Endodermal cell (in vitro differentiated cells): ENCODE measurements at regions not wholly inside any gene's neighbourhood (a gene's known extent, or its start where the extent isn't known, plus 50 kb on each side); places are given as distances from the start of the nearest gene placed in this dataset.

Source experiments
- DNase-seq: peaks from one replicate; pipeline ENCODE4 v3.0.0-alpha.2; 2017
- H3K27ac ChIP-seq: 2 replicates; pipeline ENCODE4 v1.5.1; 2013; ENCODE audit warnings: mild to moderate bottlenecking, low read depth, low read length, moderate library complexity
- H3K27me3 ChIP-seq: 2 replicates; pipeline ENCODE4 v1.6.1; 2013; ENCODE audit warnings: mild to moderate bottlenecking, low read length, moderate library complexity; ENCODE audit not compliant: insufficient read depth, control insufficient read depth, poor library complexity, severe bottlenecking
- H3K36me3 ChIP-seq: 2 replicates; pipeline ENCODE4 v1.7.0; 2013; ENCODE audit warnings: mild to moderate bottlenecking, low read length, moderate library complexity; ENCODE audit not compliant: control insufficient read depth, insufficient read depth
- H3K4me1 ChIP-seq: one replicate; pipeline ENCODE4 v1.7.0; 2013; ENCODE audit warnings: low read length; ENCODE audit not compliant: control insufficient read depth, insufficient read depth
- H3K4me3 ChIP-seq: 2 replicates; pipeline ENCODE4 v1.5.1; 2013; ENCODE audit warnings: mild to moderate bottlenecking, low read length, moderate library complexity
- H3K9ac ChIP-seq: 2 replicates; pipeline ENCODE4 v1.6.1; 2013; ENCODE audit warnings: mild to moderate bottlenecking, low read length, moderate library complexity; ENCODE audit not compliant: poor library complexity, severe bottlenecking; ENCODE audit errors: extremely low read depth
- H3K9me3 ChIP-seq: 2 replicates; pipeline ENCODE4 v1.6.1; 2013; ENCODE audit warnings: mild to moderate bottlenecking, low read length, moderate library complexity; ENCODE audit not compliant: control insufficient read depth
- H3K27ac Mint-ChIP-seq: 2 replicates; pipeline ENCODE4 v1.8.0; 2020; ENCODE audit warnings: mixed read lengths
- H3K27me3 Mint-ChIP-seq: 2 replicates; pipeline ENCODE4 v1.8.0; 2021; ENCODE audit warnings: mild to moderate bottlenecking, mixed read lengths; ENCODE audit not compliant: insufficient read depth
- H3K36me3 Mint-ChIP-seq: 2 replicates; pipeline ENCODE4 v1.8.0; 2020; ENCODE audit warnings: low read depth, mixed read lengths
- H3K4me1 Mint-ChIP-seq: 2 replicates; pipeline ENCODE4 v1.8.0; 2020; ENCODE audit warnings: mixed read lengths
- H3K4me3 Mint-ChIP-seq: 2 replicates; pipeline ENCODE4 v1.8.0; 2020; ENCODE audit warnings: mild to moderate bottlenecking, moderate library complexity, mixed read lengths
- H3K9me3 Mint-ChIP-seq: 2 replicates; pipeline ENCODE4 v1.8.0; 2020; ENCODE audit warnings: mild to moderate bottlenecking, mixed read lengths
- WGBS, 2 experiments: methylation state at CpG; one replicate each; pipeline versions ENCODE4 v1.1.5 to v1.1.7; 2013; ENCODE audit warnings: missing lambda C conversion rate in 2 of 2, mixed read lengths in 1 of 2; ENCODE audit not compliant: insufficient coverage in 1 of 2, insufficient read length in 1 of 2; 5-methylcytosine and 5-hydroxymethylcytosine counted together
- TF ChIP-seq, protein P1 (sequence below): fragments of 200-600 bp; sonication (generic); conservative IDR thresholded peaks from 2 replicates; pipeline ENCODE4 v1.5.0; 2021; ENCODE audit warnings: antibody characterized with exemption, mild to moderate bottlenecking

GRCh38 chr3:124519591-124520194 lies 210.6 kb upstream of the UMPS start:
- Mint-ChIP-seq H3K36me3 (no peaks in the 10 kb centered on the region), H3K27ac (no peak overlapping the region), H3K4me3 (no peak overlapping the region), H3K27me3 (peaks cover 21% of the 10 kb centered on the region), H3K4me1 (peaks cover 15% of the 10 kb centered on the region), H3K9me3 (no peaks in the 10 kb centered on the region)
- Histone ChIP-seq H3K9me3 (no peaks in the 10 kb centered on the region), H3K4me3 (no peak overlapping the region), H3K27ac (no peak overlapping the region), H3K9ac (no peak overlapping the region), H3K27me3 (no peaks in the 10 kb centered on the region), H3K4me1 (no peaks in the 10 kb centered on the region), H3K36me3 (no peaks in the 10 kb centered on the region)
- 92 to 95% methylated on average over 3 to 7 of the region's 7 CpGs for WGBS, 2 experiments
- TF ChIP-seq, protein P1, sequence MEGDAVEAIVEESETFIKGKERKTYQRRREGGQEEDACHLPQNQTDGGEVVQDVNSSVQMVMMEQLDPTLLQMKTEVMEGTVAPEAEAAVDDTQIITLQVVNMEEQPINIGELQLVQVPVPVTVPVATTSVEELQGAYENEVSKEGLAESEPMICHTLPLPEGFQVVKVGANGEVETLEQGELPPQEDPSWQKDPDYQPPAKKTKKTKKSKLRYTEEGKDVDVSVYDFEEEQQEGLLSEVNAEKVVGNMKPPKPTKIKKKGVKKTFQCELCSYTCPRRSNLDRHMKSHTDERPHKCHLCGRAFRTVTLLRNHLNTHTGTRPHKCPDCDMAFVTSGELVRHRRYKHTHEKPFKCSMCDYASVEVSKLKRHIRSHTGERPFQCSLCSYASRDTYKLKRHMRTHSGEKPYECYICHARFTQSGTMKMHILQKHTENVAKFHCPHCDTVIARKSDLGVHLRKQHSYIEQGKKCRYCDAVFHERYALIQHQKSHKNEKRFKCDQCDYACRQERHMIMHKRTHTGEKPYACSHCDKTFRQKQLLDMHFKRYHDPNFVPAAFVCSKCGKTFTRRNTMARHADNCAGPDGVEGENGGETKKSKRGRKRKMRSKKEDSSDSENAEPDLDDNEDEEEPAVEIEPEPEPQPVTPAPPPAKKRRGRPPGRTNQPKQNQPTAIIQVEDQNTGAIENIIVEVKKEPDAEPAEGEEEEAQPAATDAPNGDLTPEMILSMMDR, result no peak
- DNase-seq, result no peak

GRCh38 chr3:124520970-124521369 lies 209.3 kb upstream of the UMPS start:
- H3K27ac ChIP-seq, result no peak overlapping the region
- H3K27me3 ChIP-seq, result no peaks in the 10 kb centered on the region
- H3K4me1 ChIP-seq, result no peaks in the 10 kb centered on the region
- H3K9me3 Mint-ChIP-seq, result peaks cover 4% of the 10 kb centered on the region
- H3K4me3 Mint-ChIP-seq, result no peak overlapping the region
- H3K9me3 ChIP-seq, result no peaks in the 10 kb centered on the region
- H3K4me1 Mint-ChIP-seq, result peaks cover 15% of the 10 kb centered on the region
- no peak overlapping the region for H3K27ac Mint-ChIP-seq
- no peak overlapping the region for H3K9ac ChIP-seq
- H3K36me3 Mint-ChIP-seq, result no peaks in the 10 kb centered on the region
- TF ChIP-seq, protein P1, result no peak
- DNase-seq, result no peak
- H3K36me3 ChIP-seq, result no peaks in the 10 kb centered on the region
- no peak overlapping the region for H3K4me3 ChIP-seq
- 39 to 69% methylated on average over 2 to 5 of the region's 5 CpGs for WGBS, 2 experiments
- peaks cover 26% of the 10 kb centered on the region for H3K27me3 Mint-ChIP-seq

DNA sequence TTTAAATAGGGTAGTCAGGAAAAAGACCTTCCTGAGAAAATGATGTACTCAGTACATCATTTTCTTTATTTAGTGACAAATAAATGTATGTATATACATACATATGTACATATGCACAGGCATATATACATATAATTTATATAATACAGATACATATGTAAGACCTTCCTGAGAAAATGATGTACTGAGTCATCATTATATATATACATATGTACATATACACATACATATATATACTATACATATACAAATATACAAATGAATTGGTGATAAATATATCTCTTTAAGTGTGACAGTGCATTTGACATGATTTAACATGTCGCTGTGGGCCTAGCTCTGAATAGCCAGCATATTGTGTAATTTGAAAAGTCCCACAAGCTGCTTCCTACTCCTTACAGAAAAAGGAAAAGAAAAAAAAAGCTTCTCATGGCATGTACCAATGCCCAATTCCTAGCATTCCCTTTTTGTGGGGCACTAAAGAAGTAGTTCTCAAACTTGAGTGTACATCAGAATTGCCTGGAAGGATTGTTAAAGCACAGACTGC lies 208.1 kb upstream of the UMPS start:
- TF ChIP-seq, protein P1, result no peak
- H3K27ac Mint-ChIP-seq, result no peak overlapping the region
- H3K9me3 Mint-ChIP-seq, result peaks cover 4% of the 10 kb centered on the region
- peaks cover 15% of the 10 kb centered on the region for H3K4me1 Mint-ChIP-seq
- H3K27me3 Mint-ChIP-seq, result peaks cover 25% of the 10 kb centered on the region
- Histone ChIP-seq H3K9ac (no peak overlapping the region), H3K36me3 (no peaks in the 10 kb centered on the region), H3K4me3 (no peak overlapping the region), H3K27ac (no peak overlapping the region), H3K9me3 (no peaks in the 10 kb centered on the region), H3K4me1 (no peaks in the 10 kb centered on the region), H3K27me3 (no peaks in the 10 kb centered on the region)
- no peak for DNase-seq
- 80% methylated on average over 1 of the region's 1 CpG; no CpG with 5 or more reads in 1 of the 2 experiments for WGBS, 2 experiments
- H3K36me3 Mint-ChIP-seq, result no peaks in the 10 kb centered on the region
- H3K4me3 Mint-ChIP-seq, result no peak overlapping the region
